ENCODE measurements at regions not wholly inside any gene's neighbourhood (a gene's known extent, or its start where the extent isn't known, plus 50 kb on each side); places are given as distances from the start of the nearest gene placed in this dataset.

DNA sequence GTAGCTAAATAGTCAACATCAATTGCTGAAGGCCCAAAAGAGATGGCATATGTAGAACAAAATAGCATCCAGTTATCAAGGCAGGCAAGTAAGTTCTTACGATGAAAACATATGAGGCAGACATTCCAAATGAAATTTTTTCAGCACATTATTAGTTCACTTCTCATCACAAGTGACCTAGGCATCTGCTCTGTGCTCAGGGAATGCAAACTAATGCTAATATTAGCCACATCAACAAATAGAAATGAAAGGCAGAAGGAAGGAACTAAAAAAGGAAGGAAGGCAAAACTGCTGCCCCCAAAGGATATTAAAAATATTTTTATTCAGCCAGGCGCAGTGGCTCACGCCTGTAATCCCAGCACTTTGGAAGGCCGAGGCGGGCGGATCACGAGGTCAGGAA, 51.2 kb upstream of the ROCK1 start:
- no peak overlapping the region for H3K4me3 ChIP-seq (ENCODE audit: low read length)
- no peak overlapping the region for H3K9ac ChIP-seq (ENCODE audit: low read length)
- H3K4me1 ChIP-seq (ENCODE audit: control insufficient read depth, insufficient read depth, low read length), result peaks cover 19% of the 10 kb centered on the region
- H3K9me3 ChIP-seq (ENCODE audit: control insufficient read depth, low read length), result no peaks in the 10 kb centered on the region
- H3K27me3 ChIP-seq (replicated peaks; ENCODE audit: control insufficient read depth, insufficient read depth, low read length), result no peaks in the 10 kb centered on the region
- no peak for DNase-seq (ENCODE audit: low read depth)
- H3K36me3 ChIP-seq (ENCODE audit: control insufficient read depth, insufficient read depth, low read length, severe bottlenecking), result no peaks in the 10 kb centered on the region

GRCh38 chr18:21163647-21164547, 52.3 kb upstream of the ROCK1 start:
- H3K4me3 ChIP-seq (ENCODE audit: low read length), result peak overlapping the region; percentile 77

GRCh38 chr18:21164548-21165095, 53.0 kb upstream of the ROCK1 start:
- DNase-seq (ENCODE audit: low read depth), result peak; percentile 59
- peak overlapping the region; percentile 74 for H3K9ac ChIP-seq (ENCODE audit: low read length)
- no peaks in the 10 kb centered on the region for H3K27me3 ChIP-seq (replicated peaks; ENCODE audit: control insufficient read depth, insufficient read depth, low read length)
- H3K4me3 ChIP-seq (ENCODE audit: low read length), result peak overlapping the region; percentile 77
- H3K36me3 ChIP-seq (ENCODE audit: control insufficient read depth, insufficient read depth, low read length, severe bottlenecking), result no peaks in the 10 kb centered on the region
- no peaks in the 10 kb centered on the region for H3K9me3 ChIP-seq (ENCODE audit: control insufficient read depth, low read length)
- H3K4me1 ChIP-seq (ENCODE audit: control insufficient read depth, insufficient read depth, low read length), result peaks cover 19% of the 10 kb centered on the region

More at GRCh38 chr18:21163647-21164547, 52.3 kb upstream of the ROCK1 start:
- peaks cover 19% of the 10 kb centered on the region for H3K4me1 ChIP-seq (ENCODE audit: control insufficient read depth, insufficient read depth, low read length)
- H3K27me3 ChIP-seq (replicated peaks; ENCODE audit: control insufficient read depth, insufficient read depth, low read length), result no peaks in the 10 kb centered on the region
- peak; percentile 91 for DNase-seq (ENCODE audit: low read depth)
- no peaks in the 10 kb centered on the region for H3K36me3 ChIP-seq (ENCODE audit: control insufficient read depth, insufficient read depth, low read length, severe bottlenecking)
- H3K9ac ChIP-seq (ENCODE audit: low read length), result peak overlapping the region; percentile 74
- no peaks in the 10 kb centered on the region for H3K9me3 ChIP-seq (ENCODE audit: control insufficient read depth, low read length)

GRCh38 chr18:21167641-21168377, 56.2 kb upstream of the ROCK1 start:
- no peaks in the 10 kb centered on the region for H3K27me3 ChIP-seq (replicated peaks; ENCODE audit: control insufficient read depth, insufficient read depth, low read length)
- H3K36me3 ChIP-seq (ENCODE audit: control insufficient read depth, insufficient read depth, low read length, severe bottlenecking), result no peaks in the 10 kb centered on the region
- peaks cover 19% of the 10 kb centered on the region for H3K4me1 ChIP-seq (ENCODE audit: control insufficient read depth, insufficient read depth, low read length)
- H3K9me3 ChIP-seq (ENCODE audit: control insufficient read depth, low read length), result no peaks in the 10 kb centered on the region
- H3K4me3 ChIP-seq (ENCODE audit: low read length), result no peak overlapping the region
- H3K9ac ChIP-seq (ENCODE audit: low read length), result no peak overlapping the region
- no peak for DNase-seq (ENCODE audit: low read depth)

DNA sequence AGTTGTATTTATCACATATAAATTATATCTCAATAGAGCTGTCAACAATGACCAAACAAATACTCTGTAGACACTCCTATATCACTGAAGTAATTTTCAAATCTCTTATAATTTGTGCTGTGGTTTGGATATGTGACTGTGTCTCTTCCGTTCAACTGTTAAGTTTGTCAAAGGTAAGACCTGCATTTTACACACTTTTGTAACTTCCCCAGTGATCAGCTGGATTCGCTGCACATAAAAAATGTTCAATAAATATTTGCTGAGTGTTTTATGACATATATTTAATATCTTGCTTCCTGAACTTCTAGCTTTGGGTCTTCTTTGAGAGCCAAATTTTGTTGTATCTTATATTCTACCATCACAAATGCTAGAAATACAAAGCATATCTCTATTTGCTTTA, 57.3 kb upstream of the ROCK1 start:
- Histone ChIP-seq H3K36me3 (ENCODE audit: control insufficient read depth, insufficient read depth, low read length, severe bottlenecking) (no peaks in the 10 kb centered on the region), H3K4me1 (ENCODE audit: control insufficient read depth, insufficient read depth, low read length) (peaks cover 13% of the 10 kb centered on the region), H3K4me3 (ENCODE audit: low read length) (no peak overlapping the region), H3K9me3 (ENCODE audit: control insufficient read depth, low read length) (no peaks in the 10 kb centered on the region), H3K27me3 (replicated peaks; ENCODE audit: control insufficient read depth, insufficient read depth, low read length) (no peaks in the 10 kb centered on the region), H3K9ac (ENCODE audit: low read length) (no peak overlapping the region)
- no peak for DNase-seq (ENCODE audit: low read depth)

DNA sequence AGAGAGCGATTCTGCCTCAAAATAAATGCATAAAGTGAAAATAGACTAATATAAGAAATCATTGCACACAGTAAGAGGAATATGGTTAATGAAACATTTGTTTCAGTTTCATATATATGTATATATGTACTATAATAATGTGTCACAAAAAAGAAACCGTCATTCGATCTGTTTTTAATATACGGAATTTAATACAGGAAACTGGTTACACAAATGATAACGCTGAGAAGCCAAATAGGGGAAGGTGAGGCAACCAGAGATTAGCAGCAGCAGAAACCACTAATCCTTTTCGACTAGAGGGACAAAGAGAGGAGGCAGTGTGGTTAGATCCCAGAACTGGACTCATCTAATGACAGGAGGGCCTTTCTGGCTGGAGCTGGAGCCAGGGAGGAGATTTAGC, 64.2 kb upstream of the GREB1L start:
- Histone ChIP-seq H3K9ac (ENCODE audit: low read length) (no peak overlapping the region), H3K27me3 (replicated peaks; ENCODE audit: control insufficient read depth, insufficient read depth, low read length) (no peaks in the 10 kb centered on the region), H3K36me3 (ENCODE audit: control insufficient read depth, insufficient read depth, low read length, severe bottlenecking) (no peaks in the 10 kb centered on the region), H3K4me1 (ENCODE audit: control insufficient read depth, insufficient read depth, low read length) (no peaks in the 10 kb centered on the region), H3K4me3 (ENCODE audit: low read length) (no peak overlapping the region), H3K9me3 (ENCODE audit: control insufficient read depth, low read length) (no peaks in the 10 kb centered on the region)
- no peak for DNase-seq (ENCODE audit: low read depth)

GRCh38 chr18:21179590-21180220, 62.3 kb upstream of the GREB1L start:
- Histone ChIP-seq H3K4me1 (ENCODE audit: control insufficient read depth, insufficient read depth, low read length) (no peaks in the 10 kb centered on the region), H3K9me3 (ENCODE audit: control insufficient read depth, low read length) (no peaks in the 10 kb centered on the region), H3K4me3 (ENCODE audit: low read length) (no peak overlapping the region), H3K36me3 (ENCODE audit: control insufficient read depth, insufficient read depth, low read length, severe bottlenecking) (no peaks in the 10 kb centered on the region), H3K27me3 (replicated peaks; ENCODE audit: control insufficient read depth, insufficient read depth, low read length) (no peaks in the 10 kb centered on the region), H3K9ac (ENCODE audit: low read length) (no peak overlapping the region)
- DNase-seq (ENCODE audit: low read depth), result peak; percentile 92

DNA sequence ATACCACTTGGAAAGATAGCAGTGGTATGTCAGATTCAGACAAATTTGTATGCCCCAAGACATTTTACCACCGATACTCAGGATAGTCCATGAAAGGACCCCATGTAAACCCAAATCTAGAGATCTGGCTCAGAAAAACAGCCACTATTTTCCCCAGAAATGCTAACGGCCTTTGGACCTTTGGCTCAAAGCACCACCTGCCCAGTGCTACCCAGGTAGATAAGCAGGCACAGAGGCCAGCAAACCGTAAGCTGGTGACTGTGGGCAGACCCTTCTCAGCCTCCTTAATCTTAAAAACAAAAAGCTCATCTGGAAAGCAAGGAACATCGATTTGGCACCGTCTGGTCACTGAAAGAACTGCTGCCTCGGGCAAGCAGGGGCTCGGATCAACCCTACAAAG, 61.4 kb upstream of the GREB1L start:
- no peak for DNase-seq (ENCODE audit: low read depth)
- H3K27me3 ChIP-seq (replicated peaks; ENCODE audit: control insufficient read depth, insufficient read depth, low read length), result no peaks in the 10 kb centered on the region
- no peaks in the 10 kb centered on the region for H3K36me3 ChIP-seq (ENCODE audit: control insufficient read depth, insufficient read depth, low read length, severe bottlenecking)
- no peak overlapping the region for H3K9ac ChIP-seq (ENCODE audit: low read length)
- H3K4me1 ChIP-seq (ENCODE audit: control insufficient read depth, insufficient read depth, low read length), result no peaks in the 10 kb centered on the region
- no peaks in the 10 kb centered on the region for H3K9me3 ChIP-seq (ENCODE audit: control insufficient read depth, low read length)
- H3K4me3 ChIP-seq (ENCODE audit: low read length), result no peak overlapping the region

DNA sequence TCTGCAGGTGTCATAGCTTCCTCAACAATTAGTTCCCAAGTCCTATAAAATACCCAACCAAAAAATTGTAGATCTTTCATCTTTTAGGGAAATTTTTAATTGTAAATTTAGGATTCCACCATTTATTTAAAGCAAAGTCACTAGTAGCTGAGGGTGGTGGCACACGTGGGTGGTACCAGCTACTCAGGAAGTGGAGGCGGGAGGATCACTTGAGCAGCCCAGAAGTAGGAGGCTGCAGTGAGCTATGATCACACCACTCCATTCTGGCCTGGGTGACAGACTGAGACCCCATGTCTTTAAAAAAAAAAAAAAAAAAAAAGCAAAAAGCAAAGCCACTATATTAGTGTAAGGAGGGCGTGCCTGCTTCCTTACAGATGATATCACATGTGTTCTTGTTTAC, 60.3 kb upstream of the GREB1L start:
- Histone ChIP-seq H3K9ac (ENCODE audit: low read length) (no peak overlapping the region), H3K9me3 (ENCODE audit: control insufficient read depth, low read length) (no peaks in the 10 kb centered on the region), H3K36me3 (ENCODE audit: control insufficient read depth, insufficient read depth, low read length, severe bottlenecking) (no peaks in the 10 kb centered on the region), H3K4me3 (ENCODE audit: low read length) (no peak overlapping the region), H3K4me1 (ENCODE audit: control insufficient read depth, insufficient read depth, low read length) (no peaks in the 10 kb centered on the region), H3K27me3 (replicated peaks; ENCODE audit: control insufficient read depth, insufficient read depth, low read length) (no peaks in the 10 kb centered on the region)
- DNase-seq (ENCODE audit: low read depth), result no peak

DNA sequence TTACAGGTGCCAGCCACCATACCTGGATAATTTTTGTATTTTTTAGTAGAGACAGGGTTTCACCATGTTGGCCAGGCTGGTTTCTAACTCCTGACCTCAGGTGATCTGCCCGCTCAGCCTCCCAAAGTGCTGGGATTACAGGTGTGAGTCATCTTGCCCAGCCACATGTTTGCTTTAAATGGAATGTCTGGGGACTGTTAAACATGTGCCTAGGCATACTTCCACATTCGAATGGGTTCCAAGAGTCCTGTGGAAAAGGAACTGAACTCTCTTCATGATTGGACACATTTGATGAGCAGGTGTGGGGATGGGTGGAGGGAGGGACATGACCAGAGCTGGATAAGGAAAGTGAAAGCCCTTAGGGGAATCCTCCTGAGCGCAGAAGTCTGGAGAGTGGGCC, 58.4 kb upstream of the GREB1L start:
- Histone ChIP-seq H3K4me3 (ENCODE audit: low read length) (no peak overlapping the region), H3K9me3 (ENCODE audit: control insufficient read depth, low read length) (no peaks in the 10 kb centered on the region), H3K36me3 (ENCODE audit: control insufficient read depth, insufficient read depth, low read length, severe bottlenecking) (no peaks in the 10 kb centered on the region), H3K27me3 (replicated peaks; ENCODE audit: control insufficient read depth, insufficient read depth, low read length) (no peaks in the 10 kb centered on the region), H3K4me1 (ENCODE audit: control insufficient read depth, insufficient read depth, low read length) (no peaks in the 10 kb centered on the region), H3K9ac (ENCODE audit: low read length) (no peak overlapping the region)
- DNase-seq (ENCODE audit: low read depth), result no peak

GRCh38 chr18:21184396-21184996, 57.5 kb upstream of the GREB1L start:
- H3K27me3 ChIP-seq (replicated peaks; ENCODE audit: control insufficient read depth, insufficient read depth, low read length), result no peaks in the 10 kb centered on the region

More at GRCh38 chr18:21184396-21184996, 57.5 kb upstream of the GREB1L start:
- H3K9ac ChIP-seq (ENCODE audit: low read length), result no peak overlapping the region
- no peaks in the 10 kb centered on the region for H3K36me3 ChIP-seq (ENCODE audit: control insufficient read depth, insufficient read depth, low read length, severe bottlenecking)
- no peak for DNase-seq (ENCODE audit: low read depth)
- no peak overlapping the region for H3K4me3 ChIP-seq (ENCODE audit: low read length)
- no peaks in the 10 kb centered on the region for H3K4me1 ChIP-seq (ENCODE audit: control insufficient read depth, insufficient read depth, low read length)
- no peaks in the 10 kb centered on the region for H3K9me3 ChIP-seq (ENCODE audit: control insufficient read depth, low read length)
